Transverse colon (tissue), 3 donors: ENCODE measurements at regions not wholly inside any gene's neighbourhood (a gene's known extent, or its start where the extent isn't known, plus 50 kb on each side); places are given as distances from the start of the nearest gene placed in this dataset.

ENCODE experiments used
- POLR2A ChIP-seq: fragments of 450-650 bp; IDR thresholded peaks from one replicate; pipeline ENCODE4 v1.6.1; 2016; ENCODE audit warnings: antibody characterized with exemption, mild to moderate bottlenecking, moderate library complexity
- TF ChIP-seq, protein P1 (sequence below), 5 experiments: fragments of 200-600 bp in 3 of 5; fragments of 450-650 bp in 2 of 5; sonication (generic) in 3 of 5; IDR thresholded peaks; 1 replicate in 2 of 5; 2 replicates in 3 of 5; pipeline ENCODE4 v1.5.1; 2016 to 2017; ENCODE audit warnings: antibody characterized with exemption in 5 of 5, inconsistent platforms in 3 of 5, mild to moderate bottlenecking in 2 of 5, moderate library complexity in 1 of 5

DNA sequence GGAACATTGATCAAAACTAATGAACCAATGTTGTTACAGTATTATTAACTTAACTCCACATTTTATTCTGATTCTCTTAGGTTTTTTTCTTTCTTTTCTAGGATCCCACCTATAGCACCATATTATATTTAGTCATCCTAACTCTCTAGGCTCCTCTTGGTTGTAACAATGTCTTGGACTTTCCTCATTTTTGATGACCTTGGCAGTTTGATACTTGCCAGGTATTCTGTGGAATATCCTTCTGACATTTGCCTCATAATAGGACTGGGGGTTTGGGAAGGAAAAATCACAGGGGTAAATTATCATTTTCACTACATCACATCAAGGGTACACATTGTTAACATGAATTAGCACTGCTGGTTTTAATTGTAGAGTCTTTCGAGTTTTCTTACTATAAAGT is 851.6 kb upstream of the SOX9 start:
- TF ChIP-seq POLR2A = no peak
- TF ChIP-seq, protein P1, sequence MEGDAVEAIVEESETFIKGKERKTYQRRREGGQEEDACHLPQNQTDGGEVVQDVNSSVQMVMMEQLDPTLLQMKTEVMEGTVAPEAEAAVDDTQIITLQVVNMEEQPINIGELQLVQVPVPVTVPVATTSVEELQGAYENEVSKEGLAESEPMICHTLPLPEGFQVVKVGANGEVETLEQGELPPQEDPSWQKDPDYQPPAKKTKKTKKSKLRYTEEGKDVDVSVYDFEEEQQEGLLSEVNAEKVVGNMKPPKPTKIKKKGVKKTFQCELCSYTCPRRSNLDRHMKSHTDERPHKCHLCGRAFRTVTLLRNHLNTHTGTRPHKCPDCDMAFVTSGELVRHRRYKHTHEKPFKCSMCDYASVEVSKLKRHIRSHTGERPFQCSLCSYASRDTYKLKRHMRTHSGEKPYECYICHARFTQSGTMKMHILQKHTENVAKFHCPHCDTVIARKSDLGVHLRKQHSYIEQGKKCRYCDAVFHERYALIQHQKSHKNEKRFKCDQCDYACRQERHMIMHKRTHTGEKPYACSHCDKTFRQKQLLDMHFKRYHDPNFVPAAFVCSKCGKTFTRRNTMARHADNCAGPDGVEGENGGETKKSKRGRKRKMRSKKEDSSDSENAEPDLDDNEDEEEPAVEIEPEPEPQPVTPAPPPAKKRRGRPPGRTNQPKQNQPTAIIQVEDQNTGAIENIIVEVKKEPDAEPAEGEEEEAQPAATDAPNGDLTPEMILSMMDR (IDR thresholded peaks at IDR 0.05) = no peak
